Subcutaneous abdominal adipose tissue (tissue), 5 donors: ENCODE measurements at regions not wholly inside any gene's neighbourhood (a gene's known extent, or its start where the extent isn't known, plus 50 kb on each side); places are given as distances from the start of the nearest gene placed in this dataset.
"Not testable (repeated sequence)": the region's sequence is repeated elsewhere in the genome, so short reads cannot be mapped to it uniquely, and the experiment has no call there.

Experiments
- H3K27ac ChIP-seq: one replicate; pipeline ENCODE4 v1.7.0; 2013; ENCODE audit warnings: low read depth, mild to moderate bottlenecking, inconsistent platforms, low read length, moderate library complexity
- H3K27me3 ChIP-seq, 5 donors: one replicate each; pipeline ENCODE4 v1.7.0; 2013; ENCODE audit warnings: low read length in 5 of 5, inconsistent platforms in 1 of 5; ENCODE audit not compliant: control insufficient read depth in 5 of 5, insufficient read depth in 4 of 5
- H3K36me3 ChIP-seq, 5 donors: one replicate each; pipeline ENCODE4 v1.7.0; 2013; ENCODE audit warnings: low read length in 5 of 5; ENCODE audit not compliant: control insufficient read depth in 5 of 5, insufficient read depth in 5 of 5
- H3K4me1 ChIP-seq, 5 donors: one replicate each; pipeline ENCODE4 v1.7.0; 2013; ENCODE audit warnings: low read length in 5 of 5, mild to moderate bottlenecking in 3 of 5, moderate library complexity in 1 of 5; ENCODE audit not compliant: control insufficient read depth in 5 of 5, insufficient read depth in 5 of 5
- H3K4me3 ChIP-seq, 5 donors: one replicate each; pipeline ENCODE4 v1.7.0; 2013; ENCODE audit warnings: low read length in 5 of 5, low read depth in 1 of 5
- H3K9ac ChIP-seq, 5 donors: one replicate each; pipeline ENCODE4 v1.7.0; 2013; ENCODE audit warnings: low read length in 5 of 5, mild to moderate bottlenecking in 4 of 5, moderate library complexity in 3 of 5
- H3K9me3 ChIP-seq, 5 donors: one replicate each; pipeline ENCODE4 v1.7.0; 2013; ENCODE audit warnings: low read length in 5 of 5; ENCODE audit not compliant: control insufficient read depth in 5 of 5
- donor health status: healthy.
- donor health status: healthy.
- donor health status: healthy.
- donor health status: healthy.
- donor health status: healthy.

DNA sequence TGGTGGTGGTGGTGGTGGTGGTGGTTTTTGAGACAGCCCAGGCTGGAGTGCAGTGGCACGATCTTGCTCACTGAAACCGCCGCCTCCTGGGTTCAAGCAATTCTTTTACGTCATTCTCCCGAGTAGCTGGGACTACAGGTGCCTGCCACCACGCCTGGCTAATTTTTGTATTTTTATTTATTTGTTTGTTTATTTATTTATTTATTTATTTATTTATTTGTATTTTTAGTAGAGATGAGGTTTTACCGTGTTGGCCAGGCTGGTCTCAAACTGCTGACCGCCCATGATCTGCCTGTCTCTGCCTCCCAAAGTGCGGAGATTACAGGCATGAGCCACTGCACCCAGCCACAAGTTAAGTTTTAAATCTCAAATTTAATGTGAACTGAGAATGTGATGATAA is 126.5 kb downstream of the PCDH18 start:
- H3K27me3 ChIP-seq, H3K4me3 ChIP-seq, H3K9me3 ChIP-seq: not testable (repeated sequence)

DNA sequence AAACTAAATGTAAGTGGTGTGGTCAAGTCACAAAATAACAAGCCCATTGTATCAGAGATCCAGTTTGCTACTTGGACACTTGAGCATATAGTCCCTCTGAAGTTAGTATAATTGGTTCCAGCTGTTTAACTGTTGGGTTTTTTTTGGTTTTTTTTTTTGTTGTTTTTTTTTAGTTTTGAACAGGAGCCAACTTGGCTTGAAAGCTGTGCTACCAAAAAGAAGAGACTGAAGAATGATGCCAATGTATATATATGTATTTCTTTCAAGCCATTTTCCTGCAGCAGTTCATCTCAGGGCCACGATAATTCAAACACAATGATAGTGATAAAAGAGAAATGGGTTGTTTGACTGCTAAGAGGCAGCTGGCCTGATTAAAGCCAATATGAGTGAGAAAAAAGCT is 138.3 kb downstream of the PCDH18 start:
- Histone ChIP-seq H3K4me1 (peaks cover 0 to 22% (median 4%) of the 10 kb centered on the region in 5 donors), H3K9ac (no peak overlapping the region), H3K9me3 (no peaks in the 10 kb centered on the region), H3K27ac (no peak overlapping the region), H3K4me3 (no peak overlapping the region), H3K36me3 (no peaks in the 10 kb centered on the region), H3K27me3 (no peaks in the 10 kb centered on the region)

More for the DNA sequence above, 126.5 kb downstream of the PCDH18 start:
- H3K36me3 ChIP-seq, H3K4me1 ChIP-seq, H3K9ac ChIP-seq, H3K27ac ChIP-seq: not testable (repeated sequence)

DNA sequence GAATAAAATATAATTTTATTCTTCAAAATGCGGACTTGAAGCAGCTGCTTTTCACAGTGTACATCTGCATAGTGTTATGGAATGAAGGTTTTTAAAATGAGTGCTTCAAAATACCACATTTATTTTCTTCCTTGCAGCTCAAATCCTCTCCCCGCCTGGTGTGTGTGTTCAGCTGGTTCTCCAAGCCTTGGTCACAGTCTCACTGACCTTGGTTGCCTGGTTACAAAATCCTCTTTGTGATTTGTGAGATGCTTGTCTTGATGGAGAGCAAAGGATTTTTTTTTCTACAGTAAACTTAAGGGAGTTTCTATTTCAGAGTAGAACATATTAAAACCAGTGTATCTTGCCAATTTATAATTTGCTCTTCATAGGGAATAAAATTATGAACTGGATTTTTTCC is 139.2 kb downstream of the PCDH18 start:
- Histone ChIP-seq H3K27ac (no peak overlapping the region), H3K4me1 (peaks cover 0 to 22% (median 4%) of the 10 kb centered on the region in 5 donors), H3K9ac (no peak overlapping the region), H3K36me3 (no peaks in the 10 kb centered on the region), H3K27me3 (no peaks in the 10 kb centered on the region), H3K9me3 (no peaks in the 10 kb centered on the region), H3K4me3 (no peak overlapping the region)

DNA sequence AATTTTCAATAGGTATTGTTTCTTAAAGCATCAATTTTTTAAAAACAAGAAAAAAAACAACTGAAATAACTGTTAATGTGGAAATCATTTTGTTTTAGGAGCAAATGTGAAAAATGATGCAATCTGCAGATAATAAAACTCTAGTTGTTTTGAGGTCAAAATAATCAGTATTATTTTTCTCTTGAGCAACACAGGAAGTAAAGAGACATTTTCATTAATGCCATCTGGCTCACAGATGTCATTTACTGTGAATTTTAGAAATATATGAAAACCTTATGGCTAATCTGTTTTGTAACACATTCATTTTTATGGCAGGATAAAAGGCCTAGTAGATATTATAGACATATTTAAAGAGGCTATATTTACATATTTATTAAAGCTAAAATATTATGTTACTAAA is 141.6 kb downstream of the PCDH18 start:
- H3K4me1 ChIP-seq = peaks cover 0 to 22% (median 4%) of the 10 kb centered on the region in 5 donors
- H3K9ac ChIP-seq = no peak overlapping the region
- H3K36me3 ChIP-seq = no peaks in the 10 kb centered on the region
- no peaks in the 10 kb centered on the region for H3K9me3 ChIP-seq
- H3K4me3 ChIP-seq = no peak overlapping the region
- no peaks in the 10 kb centered on the region for H3K27me3 ChIP-seq
- H3K27ac ChIP-seq = no peak overlapping the region

DNA sequence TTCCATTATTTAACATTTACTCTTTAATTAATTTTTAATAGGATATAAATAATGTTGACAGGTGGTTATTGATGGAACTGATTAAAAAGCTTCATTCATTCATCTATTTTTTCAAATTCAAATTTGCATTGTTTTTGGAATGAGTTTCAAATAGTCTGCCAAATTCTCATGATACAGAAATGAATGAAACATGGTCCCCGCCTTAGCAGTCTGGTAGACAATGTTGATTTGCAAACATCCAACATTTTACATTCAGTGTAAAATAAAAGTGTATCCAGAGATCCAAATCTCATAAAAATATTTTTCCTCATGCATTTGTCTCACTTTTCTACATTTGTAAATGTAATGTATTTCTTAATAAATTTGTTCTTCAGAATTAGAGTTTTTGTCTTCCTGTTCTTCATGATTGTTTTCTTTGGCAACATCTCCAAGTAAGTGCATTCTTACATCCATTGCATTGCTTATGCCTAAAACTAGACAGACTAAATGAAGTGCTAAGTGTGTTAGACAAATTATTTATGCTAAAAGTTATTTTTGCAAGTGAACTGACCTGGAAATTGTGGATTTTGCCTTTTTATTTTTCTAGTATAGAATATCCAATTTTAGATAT is 142.3 kb downstream of the PCDH18 start:
- H3K27ac ChIP-seq = no peak overlapping the region
- H3K4me1 ChIP-seq = peaks cover 0 to 22% (median 4%) of the 10 kb centered on the region in 5 donors
- no peaks in the 10 kb centered on the region for H3K27me3 ChIP-seq
- H3K36me3 ChIP-seq = no peaks in the 10 kb centered on the region
- H3K9ac ChIP-seq = no peak overlapping the region
- H3K4me3 ChIP-seq = no peak overlapping the region
- H3K9me3 ChIP-seq = no peaks in the 10 kb centered on the region

DNA sequence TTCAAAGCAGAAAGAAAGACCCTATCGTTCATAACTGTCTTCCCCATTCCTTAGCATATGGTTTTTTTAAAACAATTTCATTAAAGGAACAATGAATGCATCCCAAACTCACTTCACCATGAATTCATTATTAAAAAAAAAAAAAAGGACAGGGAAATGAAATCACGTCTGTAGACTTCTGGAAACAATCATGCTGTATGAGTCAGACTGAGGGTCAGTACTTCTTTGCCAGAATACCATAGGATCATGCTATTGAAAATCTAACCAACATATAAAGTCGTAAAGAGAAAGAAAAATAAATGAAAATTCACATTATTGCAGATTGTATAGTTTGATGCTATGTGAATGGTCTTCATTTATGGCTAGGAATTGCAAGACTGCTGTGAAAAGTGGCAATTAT is 144.4 kb downstream of the PCDH18 start:
- H3K27me3 ChIP-seq = no peaks in the 10 kb centered on the region
- peaks cover 0 to 21% (median 4%) of the 10 kb centered on the region in 5 donors for H3K4me1 ChIP-seq
- no peaks in the 10 kb centered on the region for H3K9me3 ChIP-seq
- H3K4me3 ChIP-seq = no peak overlapping the region
- no peak overlapping the region for H3K9ac ChIP-seq
- H3K36me3 ChIP-seq = no peaks in the 10 kb centered on the region
- H3K27ac ChIP-seq = no peak overlapping the region

DNA sequence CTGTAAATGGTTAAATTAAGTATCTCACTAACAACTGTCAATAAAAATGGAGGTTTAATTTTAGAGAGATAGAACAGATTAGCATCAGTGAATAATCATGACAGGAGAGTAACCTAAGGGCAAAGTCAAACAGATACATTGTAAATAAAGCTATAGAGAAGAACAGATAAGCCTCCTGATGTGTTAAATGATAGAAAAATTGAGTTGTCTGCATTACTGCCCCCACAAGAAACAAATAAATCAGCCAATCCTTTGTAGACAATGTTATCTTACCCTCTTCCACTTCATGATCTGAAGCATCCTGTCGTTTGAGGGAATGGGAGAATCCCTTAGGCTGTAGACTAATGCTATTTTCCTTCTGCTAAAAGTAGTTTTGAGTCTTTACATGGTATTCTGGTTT is 147.8 kb downstream of the PCDH18 start:
- Histone ChIP-seq H3K36me3 (no peaks in the 10 kb centered on the region), H3K9ac (no peak overlapping the region), H3K4me1 (no peaks in the 10 kb centered on the region), H3K9me3 (no peaks in the 10 kb centered on the region), H3K27ac (no peak overlapping the region), H3K4me3 (no peak overlapping the region), H3K27me3 (no peaks in the 10 kb centered on the region)

DNA sequence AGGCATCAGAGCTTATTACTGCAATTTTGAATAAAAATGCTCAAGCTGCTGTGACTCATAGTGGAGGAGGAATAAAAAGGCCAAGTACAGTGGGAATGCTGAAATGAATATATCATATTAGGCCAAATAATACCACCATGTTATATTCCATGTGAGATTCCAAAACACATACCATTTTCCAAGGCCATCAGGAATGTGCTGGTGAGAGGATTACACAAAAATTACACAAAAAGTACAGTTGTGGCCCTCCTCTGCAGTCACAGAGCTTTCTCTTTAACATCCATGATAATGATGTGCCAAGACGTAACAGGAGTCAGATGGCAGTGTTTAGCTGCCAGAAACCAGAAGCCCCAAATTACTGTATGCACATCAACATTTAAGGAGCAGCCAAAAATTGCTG is 153.5 kb downstream of the PCDH18 start:
- H3K9ac ChIP-seq = no peak overlapping the region
- H3K36me3 ChIP-seq = no peaks in the 10 kb centered on the region
- H3K4me1 ChIP-seq = no peaks in the 10 kb centered on the region
- H3K27me3 ChIP-seq = no peaks in the 10 kb centered on the region
- H3K9me3 ChIP-seq = no peaks in the 10 kb centered on the region
- no peak overlapping the region for H3K27ac ChIP-seq
- H3K4me3 ChIP-seq = no peak overlapping the region

DNA sequence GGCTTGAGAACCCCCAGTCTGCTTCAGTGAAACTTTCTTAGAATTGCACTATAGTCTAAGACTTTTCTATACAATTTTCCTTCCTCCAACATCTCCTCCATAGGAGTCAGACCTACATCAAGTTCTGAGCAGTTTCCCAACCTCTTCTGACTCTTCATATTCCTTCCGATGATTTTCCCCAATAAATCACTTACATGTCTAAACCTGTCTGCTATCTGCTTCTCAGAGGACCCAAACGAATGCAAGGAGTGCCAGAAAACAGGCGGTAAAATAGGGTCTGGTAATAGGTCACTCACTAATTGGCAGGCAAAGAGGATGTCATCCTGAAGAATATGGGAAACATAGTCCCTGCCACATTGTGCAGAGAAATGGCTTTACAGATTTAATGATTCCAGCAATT is 153.9 kb downstream of the PCDH18 start:
- no peaks in the 10 kb centered on the region for H3K36me3 ChIP-seq
- H3K4me3 ChIP-seq = no peak overlapping the region
- no peaks in the 10 kb centered on the region for H3K9me3 ChIP-seq
- no peak overlapping the region for H3K27ac ChIP-seq
- H3K4me1 ChIP-seq = no peaks in the 10 kb centered on the region
- no peak overlapping the region for H3K9ac ChIP-seq
- no peaks in the 10 kb centered on the region for H3K27me3 ChIP-seq

DNA sequence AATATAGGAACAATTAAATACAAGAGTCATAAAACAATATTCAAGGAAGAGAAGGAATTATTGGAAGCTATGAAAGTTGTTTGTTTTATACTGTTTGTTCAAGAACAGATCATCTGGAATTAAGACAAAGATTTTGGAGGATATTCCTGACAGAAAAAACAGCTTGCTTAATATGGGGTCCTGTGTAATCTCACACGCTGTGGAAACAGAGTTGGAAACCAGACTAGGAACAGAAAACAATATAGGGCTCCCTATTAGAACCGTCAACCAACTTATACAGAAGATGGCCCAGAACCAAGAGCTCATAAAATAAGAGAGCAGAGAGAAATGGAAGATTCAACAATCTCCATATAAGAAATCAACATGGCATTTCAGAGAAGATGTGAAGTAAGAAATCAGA is 156.0 kb downstream of the PCDH18 start:
- H3K4me1 ChIP-seq = no peaks in the 10 kb centered on the region
- H3K27me3 ChIP-seq = no peaks in the 10 kb centered on the region
- no peaks in the 10 kb centered on the region for H3K36me3 ChIP-seq
- no peak overlapping the region for H3K4me3 ChIP-seq
- no peak overlapping the region for H3K9ac ChIP-seq
- H3K9me3 ChIP-seq = no peaks in the 10 kb centered on the region
- H3K27ac ChIP-seq = no peak overlapping the region
